Endothelial cell of umbilical vein (primary cell): ENCODE measurements at regions not wholly inside any gene's neighbourhood (a gene's known extent, or its start where the extent isn't known, plus 50 kb on each side); places are given as distances from the start of the nearest gene placed in this dataset.

Source experiments
- BruUV-seq: library from RNA; stranded (reverse); fragments of 400-500 nt; replicated peaks from 2 replicates; lab custom pipeline; 2021; lab: Mats Ljungman, UMichigan
- CTCF ChIA-PET: fragments of 300-600, 350-600 bp; sonication (Branson Sonifier 250); formaldehyde crosslinking; loops from one replicate; lab custom pipeline; 2021; ENCODE audit warnings: antibody characterized with exemption, inconsistent platforms; lab: Charles Lee
- POLR2A ChIA-PET: fragments of 300-600, 350-600 bp; sonication (Branson Sonifier 250); formaldehyde crosslinking; loops from one replicate; lab custom pipeline; 2021; ENCODE audit warnings: antibody characterized with exemption, inconsistent platforms; lab: Charles Lee
- DNase-seq: peaks from one replicate; pipeline ENCODE4 v3.0.0-alpha.2; 2011; ENCODE audit warnings: low read depth, low spot score
- FAIRE-seq: peaks from 2 replicates; lab custom pipeline; 2011; peaks lifted over from hg19 to GRCh38; lab: Jason Lieb, UNC
- H2AFZ ChIP-seq: 2 replicates; pipeline ENCODE4 v1.6.0; 2012; ENCODE audit warnings: low read depth, low read length, control low read depth, inconsistent platforms
- H3K27ac ChIP-seq: 2 replicates; pipeline ENCODE4 v1.5.1; 2011; ENCODE audit warnings: low read depth, mild to moderate bottlenecking, control low read depth, low read length, moderate library complexity; ENCODE audit not compliant: insufficient read depth
- H3K27me3 ChIP-seq, 2 experiments: 2 replicates each; pipeline versions ENCODE4 v1.6.0 to v1.6.1; 2011; ENCODE audit warnings: low read length in 2 of 2, mixed read lengths in 1 of 2; ENCODE audit not compliant: control insufficient read depth in 2 of 2, insufficient read depth in 2 of 2
- H3K36me3 ChIP-seq, 2 experiments: 2 replicates in 1 of 2; 3 replicates in 1 of 2; pipeline ENCODE4 v1.5.1; 2011; ENCODE audit warnings: low read length in 2 of 2, mild to moderate bottlenecking in 1 of 2, moderate library complexity in 1 of 2; ENCODE audit not compliant: control insufficient read depth in 2 of 2, insufficient read depth in 2 of 2; ENCODE audit errors: extremely low read depth in 1 of 2
- H3K4me1 ChIP-seq: 3 replicates; pipeline ENCODE4 v1.5.1; 2011; ENCODE audit warnings: mild to moderate bottlenecking, low read length; ENCODE audit not compliant: control insufficient read depth, insufficient read depth; ENCODE audit errors: extremely low read depth
- H3K4me2 ChIP-seq: 2 replicates; pipeline ENCODE4 v1.6.1; 2011; ENCODE audit warnings: low read length, control low read depth, mixed read lengths; ENCODE audit not compliant: insufficient read depth
- H3K4me3 ChIP-seq, 3 experiments: fragments of 200-600 bp in 1 of 3; sonication (generic), shearing (Covaris generic) in 1 of 3; replicated peaks in 1 of 3; 2 replicates each; pipeline ENCODE4 v1.5.1; 2011 to 2016; ENCODE audit warnings: control low read depth in 3 of 3, low read length in 3 of 3, mild to moderate bottlenecking in 2 of 3, inconsistent platforms in 1 of 3, low read depth in 1 of 3, moderate library complexity in 1 of 3; ENCODE audit not compliant: insufficient read depth in 1 of 3
- H3K79me2 ChIP-seq: 2 replicates; pipeline ENCODE4 v1.6.0; 2012; ENCODE audit warnings: low read length, inconsistent platforms; ENCODE audit not compliant: control insufficient read depth, insufficient read depth
- H3K9ac ChIP-seq: replicated peaks from 2 replicates; pipeline ENCODE3; 2011; ENCODE audit warnings: low read length, control low read depth; ENCODE audit not compliant: insufficient read depth; ENCODE audit errors: extremely low read depth
- H3K9me1 ChIP-seq: replicated peaks from 3 replicates; pipeline ENCODE4 v1.6.0; 2011; ENCODE audit warnings: mild to moderate bottlenecking, low read length; ENCODE audit not compliant: control insufficient read depth, insufficient read depth; ENCODE audit errors: extremely low read depth
- H3K9me3 ChIP-seq: replicated peaks from 2 replicates; pipeline ENCODE4 v1.5.1; 2012; ENCODE audit warnings: low read length, inconsistent platforms; ENCODE audit not compliant: control insufficient read depth, insufficient read depth
- H4K20me1 ChIP-seq: replicated peaks from 2 replicates; pipeline ENCODE3; 2011; ENCODE audit warnings: mild to moderate bottlenecking, low read length; ENCODE audit not compliant: control insufficient read depth, insufficient read depth; ENCODE audit errors: extremely low read depth
- CTCF ChIP-seq, 2 donors: IDR thresholded peaks; 1 replicate in 1 of 2; 2 replicates in 1 of 2; pipeline ENCODE4 v1.5.1; 2011; ENCODE audit warnings: low read length in 2 of 2, mild to moderate bottlenecking in 2 of 2, moderate library complexity in 2 of 2, control low read depth in 1 of 2, inconsistent platforms in 1 of 2, low read depth in 1 of 2; ENCODE audit not compliant: insufficient read depth in 1 of 2; ENCODE audit errors: extremely low read depth in 1 of 2
- EZH2 ChIP-seq: IDR thresholded peaks from 2 replicates; pipeline ENCODE4 v1.6.1; 2012; ENCODE audit warnings: borderline replicate concordance, low read depth, mild to moderate bottlenecking, moderate library complexity, low read length, inconsistent platforms; ENCODE audit not compliant: severe bottlenecking
- FOS ChIP-seq: IDR thresholded peaks from 2 replicates; pipeline ENCODE4 v1.6.1; 2011; ENCODE audit warnings: mild to moderate bottlenecking, low read length, moderate library complexity, borderline replicate concordance; ENCODE audit not compliant: insufficient read depth
- GATA2 ChIP-seq: IDR thresholded peaks from 2 replicates; pipeline ENCODE4 v1.7.0; 2011; ENCODE audit warnings: low read depth, mild to moderate bottlenecking, moderate library complexity, mixed read lengths, low read length; ENCODE audit not compliant: insufficient read length, insufficient read depth
- JUN ChIP-seq: IDR thresholded peaks from 2 replicates; pipeline ENCODE4 v1.6.1; 2011; ENCODE audit warnings: borderline replicate concordance, low read depth; ENCODE audit not compliant: insufficient read length, insufficient read depth
- MAX ChIP-seq: IDR thresholded peaks from 2 replicates; pipeline ENCODE4 v1.6.1; 2011; ENCODE audit not compliant: insufficient read depth, insufficient read length
- MYC ChIP-seq: IDR thresholded peaks from one replicate; pipeline ENCODE4 v1.6.1; 2011; ENCODE audit warnings: mild to moderate bottlenecking, low read depth, low read length
- POLR2A ChIP-seq: IDR thresholded peaks from 2 replicates; pipeline ENCODE4 v1.6.1; 2012; ENCODE audit warnings: low read depth, mild to moderate bottlenecking, control low read depth, low read length
- POLR2AphosphoS5 ChIP-seq: IDR thresholded peaks from 2 replicates; pipeline ENCODE4 v1.6.1; 2012; ENCODE audit warnings: low read depth, mild to moderate bottlenecking, control low read depth, low read length, moderate library complexity; ENCODE audit not compliant: insufficient read depth
- dilution Hi-C: fragments of 300-500 bp; cut with MboI; formaldehyde crosslinking; loops from one replicate; pipeline ENCODE4 v1.15.0; 2019; ENCODE audit warnings: low sequenced_read_pairs; ENCODE audit not compliant: extremely low pct_ligation_motif_present
- intact Hi-C: fragments of 100-400 bp; cut with micrococcal nuclease; formaldehyde crosslinking; loops from one replicate; pipeline ENCODE4 v1.10.0; 2022

DNA sequence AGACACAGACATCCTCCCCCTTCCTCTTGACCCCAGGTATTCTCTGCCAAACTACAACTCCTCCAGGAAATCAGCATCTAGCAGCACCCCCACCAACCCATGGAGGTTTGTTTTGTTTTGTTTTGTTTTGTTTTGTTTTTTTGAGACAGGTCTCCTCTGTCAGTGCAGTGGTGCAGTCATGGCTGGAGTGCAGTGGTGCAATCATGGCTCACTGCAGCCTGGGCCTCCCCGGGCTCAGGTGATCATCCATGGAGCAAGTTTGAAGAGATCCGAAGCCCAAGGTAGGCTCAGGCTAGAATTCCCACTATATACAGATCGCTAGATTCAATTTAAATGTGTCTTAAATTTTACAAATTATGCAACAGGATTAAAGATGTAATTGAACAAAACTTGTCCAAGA lies 518.2 kb upstream of the ARID1B start:
- Histone ChIP-seq H3K79me2 (no peaks in the 10 kb centered on the region), H4K20me1 (no peaks in the 10 kb centered on the region), H3K4me1 (no peaks in the 10 kb centered on the region), H3K9me1 (no peaks in the 10 kb centered on the region), H3K36me3 (no peaks in the 10 kb centered on the region), H3K9me3 (no peaks in the 10 kb centered on the region), H3K4me3 (no peak overlapping the region), H3K27ac (no peak overlapping the region), H3K4me2 (no peak overlapping the region), H2AFZ (no peak overlapping the region), H3K9ac (no peak overlapping the region), H3K27me3 (no peaks in the 10 kb centered on the region)
- intact Hi-C loops (no loop called here), dilution Hi-C loops (no loop called here)
- DNase-seq (no peak), FAIRE-seq (no peak)
- TF ChIP-seq GATA2 (no peak), POLR2A (no peak), EZH2 (no peak), CTCF (IDR thresholded peaks at IDR 0.05; ENCODE audit: extremely low read depth in 1 of 2, insufficient read depth in 1 of 2, low read depth in 1 of 2, low read length in 2 of 2) (no peak), MAX (no peak), FOS (no peak), JUN (no peak), POLR2AphosphoS5 (no peak), MYC (no peak)
- POLR2A ChIA-PET, result no interaction called here
- CTCF ChIA-PET, result no interaction called here
- no TSS peak for BruUV-seq
